ENCODE measurements at regions not wholly inside any gene's neighbourhood (a gene's known extent, or its start where the extent isn't known, plus 50 kb on each side); places are given as distances from the start of the nearest gene placed in this dataset.

DNA sequence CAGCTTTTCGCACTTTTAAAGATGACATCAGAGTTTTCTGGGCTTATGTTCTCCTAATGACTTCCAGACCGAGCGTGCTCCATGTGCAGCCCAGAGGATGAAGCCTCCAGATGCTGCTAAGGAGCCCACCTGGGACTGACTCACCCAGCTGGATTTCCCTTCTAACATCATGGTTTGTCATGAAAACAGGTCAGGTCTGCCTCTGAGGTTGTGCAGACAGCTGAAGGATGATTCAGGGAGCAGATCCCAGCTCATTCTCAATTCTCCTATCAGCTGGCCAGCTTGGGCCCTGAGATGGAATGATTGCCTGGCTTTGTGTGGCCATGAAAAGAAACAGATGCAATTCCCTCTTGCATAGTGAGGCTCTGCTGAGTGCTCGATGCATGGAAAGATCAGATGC is 123.9 kb upstream of the DUSP10 start (continued):
- TF ChIP-seq, protein P1, sequence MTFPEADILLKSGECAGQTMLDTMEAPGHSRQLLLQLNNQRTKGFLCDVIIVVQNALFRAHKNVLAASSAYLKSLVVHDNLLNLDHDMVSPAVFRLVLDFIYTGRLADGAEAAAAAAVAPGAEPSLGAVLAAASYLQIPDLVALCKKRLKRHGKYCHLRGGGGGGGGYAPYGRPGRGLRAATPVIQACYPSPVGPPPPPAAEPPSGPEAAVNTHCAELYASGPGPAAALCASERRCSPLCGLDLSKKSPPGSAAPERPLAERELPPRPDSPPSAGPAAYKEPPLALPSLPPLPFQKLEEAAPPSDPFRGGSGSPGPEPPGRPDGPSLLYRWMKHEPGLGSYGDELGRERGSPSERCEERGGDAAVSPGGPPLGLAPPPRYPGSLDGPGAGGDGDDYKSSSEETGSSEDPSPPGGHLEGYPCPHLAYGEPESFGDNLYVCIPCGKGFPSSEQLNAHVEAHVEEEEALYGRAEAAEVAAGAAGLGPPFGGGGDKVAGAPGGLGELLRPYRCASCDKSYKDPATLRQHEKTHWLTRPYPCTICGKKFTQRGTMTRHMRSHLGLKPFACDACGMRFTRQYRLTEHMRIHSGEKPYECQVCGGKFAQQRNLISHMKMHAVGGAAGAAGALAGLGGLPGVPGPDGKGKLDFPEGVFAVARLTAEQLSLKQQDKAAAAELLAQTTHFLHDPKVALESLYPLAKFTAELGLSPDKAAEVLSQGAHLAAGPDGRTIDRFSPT (tag by site-specific recombination; IDR thresholded peaks at IDR 0.05), result no peak

DNA sequence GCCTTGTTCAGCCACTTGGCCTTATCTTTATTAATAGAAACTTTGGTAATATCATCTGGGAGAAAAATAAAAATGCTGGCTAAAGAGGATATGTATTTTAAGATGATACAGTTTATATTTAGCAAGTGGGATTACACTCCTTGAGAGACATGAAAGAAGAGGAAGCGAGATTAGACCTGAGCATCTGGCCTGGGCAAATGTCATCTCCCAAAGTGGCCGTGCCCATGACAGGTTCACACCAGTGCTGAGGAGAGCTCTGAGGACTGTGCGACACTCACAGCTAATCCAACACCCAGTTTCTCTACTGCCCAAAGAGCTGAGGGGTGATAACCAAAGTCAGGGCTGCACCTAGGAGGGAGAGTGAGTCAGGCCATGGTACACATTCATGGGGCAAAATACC is 121.7 kb upstream of the DUSP10 start:
- Histone ChIP-seq H3K36me3 (ENCODE audit: control insufficient read depth in 2 of 2, insufficient read depth in 1 of 2, low read length in 2 of 2) (no peaks in the 10 kb centered on the region), H3K9me3 (ENCODE audit: control insufficient read depth, insufficient read depth, low read depth, low read length) (no peaks in the 10 kb centered on the region), H3K4me3 (ENCODE audit: low read depth, low read length) (no peak overlapping the region), H3K27ac (ENCODE audit: extremely low read depth, low read depth, low read length) (no peak overlapping the region), H3K4me1 (ENCODE audit: control insufficient read depth, insufficient read depth, low read length) (no peaks in the 10 kb centered on the region)
- TF ChIP-seq ZNF175 (tag by site-specific recombination; IDR thresholded peaks at IDR 0.05), result no peak
- no peak for TF ChIP-seq ZNF354C (tag by site-specific recombination; IDR thresholded peaks at IDR 0.05; ENCODE audit: borderline replicate concordance, low read depth)
- no peak for TF ChIP-seq TRIM28 (IDR thresholded peaks at IDR 0.05; ENCODE audit: borderline replicate concordance, low read length)
- no peak for TF ChIP-seq KLF9 (tag by site-specific recombination; IDR thresholded peaks at IDR 0.05; ENCODE audit: low read depth)
- TF ChIP-seq KLF10 (tag by site-specific recombination; IDR thresholded peaks at IDR 0.05), result no peak
- TF ChIP-seq ZNF140 (tag by site-specific recombination; IDR thresholded peaks at IDR 0.05), result no peak
- TF ChIP-seq ZNF843 (tag by site-specific recombination; IDR thresholded peaks at IDR 0.05), result no peak
- no peak for TF ChIP-seq WT1 (tag by site-specific recombination; IDR thresholded peaks at IDR 0.05)
- TF ChIP-seq, protein P2, sequence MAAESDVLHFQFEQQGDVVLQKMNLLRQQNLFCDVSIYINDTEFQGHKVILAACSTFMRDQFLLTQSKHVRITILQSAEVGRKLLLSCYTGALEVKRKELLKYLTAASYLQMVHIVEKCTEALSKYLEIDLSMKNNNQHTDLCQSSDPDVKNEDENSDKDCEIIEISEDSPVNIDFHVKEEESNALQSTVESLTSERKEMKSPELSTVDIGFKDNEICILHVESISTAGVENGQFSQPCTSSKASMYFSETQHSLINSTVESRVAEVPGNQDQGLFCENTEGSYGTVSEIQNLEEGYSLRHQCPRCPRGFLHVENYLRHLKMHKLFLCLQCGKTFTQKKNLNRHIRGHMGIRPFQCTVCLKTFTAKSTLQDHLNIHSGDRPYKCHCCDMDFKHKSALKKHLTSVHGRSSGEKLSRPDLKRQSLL (tag by site-specific recombination; IDR thresholded peaks at IDR 0.05), result no peak
- TF ChIP-seq, protein P1 (tag by site-specific recombination; IDR thresholded peaks at IDR 0.05), result no peak
- no peak for TF ChIP-seq ZNF138 (tag by site-specific recombination; IDR thresholded peaks at IDR 0.05; ENCODE audit: borderline replicate concordance)
- no peak for TF ChIP-seq YY2 (tag by site-specific recombination; IDR thresholded peaks at IDR 0.05)
- TF ChIP-seq ZBTB8A (tag by site-specific recombination; IDR thresholded peaks at IDR 0.05), result no peak
- TF ChIP-seq, protein P3, sequence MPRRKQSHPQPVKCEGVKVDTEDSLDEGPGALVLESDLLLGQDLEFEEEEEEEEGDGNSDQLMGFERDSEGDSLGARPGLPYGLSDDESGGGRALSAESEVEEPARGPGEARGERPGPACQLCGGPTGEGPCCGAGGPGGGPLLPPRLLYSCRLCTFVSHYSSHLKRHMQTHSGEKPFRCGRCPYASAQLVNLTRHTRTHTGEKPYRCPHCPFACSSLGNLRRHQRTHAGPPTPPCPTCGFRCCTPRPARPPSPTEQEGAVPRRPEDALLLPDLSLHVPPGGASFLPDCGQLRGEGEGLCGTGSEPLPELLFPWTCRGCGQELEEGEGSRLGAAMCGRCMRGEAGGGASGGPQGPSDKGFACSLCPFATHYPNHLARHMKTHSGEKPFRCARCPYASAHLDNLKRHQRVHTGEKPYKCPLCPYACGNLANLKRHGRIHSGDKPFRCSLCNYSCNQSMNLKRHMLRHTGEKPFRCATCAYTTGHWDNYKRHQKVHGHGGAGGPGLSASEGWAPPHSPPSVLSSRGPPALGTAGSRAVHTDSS (tag by site-specific recombination; IDR thresholded peaks at IDR 0.05), result no peak
- no peak for TF ChIP-seq MEIS1 (CRISPR knock-in tag; IDR thresholded peaks at IDR 0.05; ENCODE audit: borderline replicate concordance)
- TF ChIP-seq ZNF600 (tag by site-specific recombination; IDR thresholded peaks at IDR 0.05), result no peak
- no peak for TF ChIP-seq ZNF785 (tag by site-specific recombination; IDR thresholded peaks at IDR 0.05)
- TF ChIP-seq, protein P4, sequence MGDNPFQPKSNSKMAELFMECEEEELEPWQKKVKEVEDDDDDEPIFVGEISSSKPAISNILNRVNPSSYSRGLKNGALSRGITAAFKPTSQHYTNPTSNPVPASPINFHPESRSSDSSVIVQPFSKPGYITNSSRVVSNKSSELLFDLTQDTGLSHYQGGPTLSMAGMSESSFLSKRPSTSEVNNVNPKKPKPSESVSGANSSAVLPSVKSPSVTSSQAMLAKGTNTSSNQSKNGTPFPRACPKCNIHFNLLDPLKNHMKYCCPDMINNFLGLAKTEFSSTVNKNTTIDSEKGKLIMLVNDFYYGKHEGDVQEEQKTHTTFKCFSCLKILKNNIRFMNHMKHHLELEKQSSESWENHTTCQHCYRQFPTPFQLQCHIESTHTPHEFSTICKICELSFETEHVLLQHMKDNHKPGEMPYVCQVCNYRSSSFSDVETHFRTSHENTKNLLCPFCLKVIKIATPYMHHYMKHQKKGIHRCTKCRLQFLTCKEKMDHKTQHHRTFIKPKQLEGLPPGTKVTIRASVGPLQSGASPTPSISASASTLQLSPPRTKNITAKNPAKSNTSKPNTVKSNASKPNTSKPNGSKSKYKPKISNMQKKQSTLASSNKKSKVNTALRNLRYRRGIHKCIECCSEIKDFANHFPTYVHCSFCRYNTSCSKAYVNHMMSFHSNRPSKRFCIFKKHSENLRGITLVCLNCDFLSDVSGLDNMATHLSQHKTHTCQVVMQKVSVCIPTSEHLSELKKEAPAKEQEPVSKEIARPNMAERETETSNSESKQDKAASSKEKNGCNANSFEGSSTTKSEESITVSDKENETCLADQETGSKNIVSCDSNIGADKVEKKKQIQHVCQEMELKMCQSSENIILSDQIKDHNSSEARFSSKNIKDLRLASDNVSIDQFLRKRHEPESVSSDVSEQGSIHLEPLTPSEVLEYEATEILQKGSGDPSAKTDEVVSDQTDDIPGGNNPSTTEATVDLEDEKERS (tag by site-specific recombination; IDR thresholded peaks at IDR 0.05), result no peak
- POLR2A ChIA-PET, result no interaction called here
- CTCF ChIA-PET, result interaction anchor here (0.6 kb wide), 1 partner anchor 146 kb away, joined by 3 read pairs; no protein-coding TSS in a partner anchor

Data from HEK293 (cell line).